IPS-18a (cell line): ENCODE measurements at regions not wholly inside any gene's neighbourhood (a gene's known extent, or its start where the extent isn't known, plus 50 kb on each side); places are given as distances from the start of the nearest gene placed in this dataset.
"Not testable (repeated sequence)": the region's sequence is repeated elsewhere in the genome, so short reads cannot be mapped to it uniquely, and the experiment has no call there.

ENCODE experiments used
- H3K27ac ChIP-seq: one replicate; pipeline ENCODE4 v1.5.1; 2013; ENCODE audit warnings: low read length
- H3K27me3 ChIP-seq: one replicate; pipeline ENCODE4 v1.6.1; 2013; ENCODE audit warnings: mild to moderate bottlenecking, low read length; ENCODE audit not compliant: control insufficient read depth, insufficient read depth
- H3K36me3 ChIP-seq: one replicate; pipeline ENCODE4 v1.6.1; 2013; ENCODE audit warnings: low read depth, low read length; ENCODE audit not compliant: control insufficient read depth
- H3K4me1 ChIP-seq: one replicate; pipeline ENCODE4 v1.6.1; 2013; ENCODE audit warnings: low read depth, low read length; ENCODE audit not compliant: control insufficient read depth
- H3K4me3 ChIP-seq: one replicate; pipeline ENCODE4 v1.5.1; 2013; ENCODE audit warnings: low read length
- H3K9ac ChIP-seq: one replicate; pipeline ENCODE4 v1.6.1; 2013; ENCODE audit warnings: mild to moderate bottlenecking, low read length, moderate library complexity
- H3K9me3 ChIP-seq: one replicate; pipeline ENCODE4 v1.6.1; 2013; ENCODE audit warnings: low read depth, low read length; ENCODE audit not compliant: control insufficient read depth

DNA sequence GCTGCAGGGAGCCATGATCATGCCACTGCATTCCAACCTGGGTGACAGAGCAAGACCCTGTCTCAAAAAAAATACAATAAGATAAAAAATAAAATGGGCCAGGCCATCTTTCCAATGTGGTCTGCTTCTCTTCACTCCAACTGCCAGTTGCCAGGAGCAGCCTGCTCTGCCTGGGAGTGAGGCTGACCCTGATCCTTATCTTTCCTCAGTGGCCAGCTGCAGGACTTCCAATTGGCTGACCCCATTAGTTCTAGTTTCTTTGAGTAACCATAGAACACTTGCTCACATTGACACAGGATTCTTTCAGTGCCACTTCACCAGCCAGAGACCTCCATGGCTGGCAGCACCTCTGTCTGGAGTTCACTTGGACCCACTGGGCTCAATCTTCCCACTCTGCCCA is 258.6 kb downstream of the MID1IP1 start:
- no peaks in the 10 kb centered on the region for H3K36me3 ChIP-seq
- H3K4me3 ChIP-seq: no peak overlapping the region
- no peaks in the 10 kb centered on the region for H3K27me3 ChIP-seq
- no peak overlapping the region for H3K27ac ChIP-seq
- no peaks in the 10 kb centered on the region for H3K4me1 ChIP-seq
- H3K9ac ChIP-seq: no peak overlapping the region
- peaks cover 8% of the 10 kb centered on the region for H3K9me3 ChIP-seq

DNA sequence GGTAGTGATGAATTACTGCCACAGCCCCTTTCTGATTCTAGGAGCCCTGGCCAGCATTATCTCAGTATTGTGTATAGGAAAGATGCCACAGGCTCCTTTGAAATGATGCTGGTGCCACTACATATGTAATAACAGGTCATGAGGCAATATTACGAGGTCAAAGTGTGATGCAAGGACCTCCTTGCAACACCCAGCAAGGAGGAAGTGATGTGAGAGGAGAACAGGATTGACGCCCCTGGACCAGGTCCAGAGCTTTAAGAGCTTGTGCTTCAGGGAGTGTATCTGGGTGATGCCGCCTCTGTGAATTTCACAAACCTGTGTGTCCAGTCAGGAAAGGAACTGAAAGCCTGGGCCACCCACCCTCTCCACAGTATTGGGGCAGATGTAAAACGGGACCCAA is 261.8 kb downstream of the MID1IP1 start:
- H3K9ac ChIP-seq: no peak overlapping the region
- H3K4me1 ChIP-seq: peaks cover 11% of the 10 kb centered on the region
- peaks cover 8% of the 10 kb centered on the region for H3K9me3 ChIP-seq

DNA sequence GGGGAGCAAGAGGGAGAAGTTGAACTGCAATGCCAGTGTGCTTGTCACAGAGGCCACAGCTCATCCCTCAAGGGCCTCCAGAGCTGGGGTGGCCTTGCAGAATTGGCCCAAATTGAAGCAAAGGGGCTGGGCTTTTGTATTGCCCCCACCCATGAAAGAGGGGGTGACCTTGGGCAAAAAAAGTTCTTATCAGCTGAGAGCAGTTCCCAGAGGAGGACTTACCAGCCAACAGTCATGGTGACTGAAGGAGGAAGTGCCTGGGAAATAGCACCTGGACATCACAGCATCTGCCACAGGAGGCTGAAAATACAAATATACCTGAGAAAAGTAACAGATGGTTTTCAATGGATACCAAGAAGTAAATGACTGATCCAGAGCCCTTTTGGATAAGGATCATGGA is 262.4 kb downstream of the MID1IP1 start:
- H3K36me3 ChIP-seq: no peaks in the 10 kb centered on the region
- no peaks in the 10 kb centered on the region for H3K27me3 ChIP-seq
- no peak overlapping the region for H3K9ac ChIP-seq
- H3K4me3 ChIP-seq: no peak overlapping the region
- H3K4me1 ChIP-seq: peaks cover 11% of the 10 kb centered on the region
- no peak overlapping the region for H3K27ac ChIP-seq
- peaks cover 10% of the 10 kb centered on the region for H3K9me3 ChIP-seq

More for the DNA sequence above, 261.8 kb downstream of the MID1IP1 start:
- Histone ChIP-seq H3K27ac (no peak overlapping the region), H3K4me3 (no peak overlapping the region), H3K27me3 (no peaks in the 10 kb centered on the region), H3K36me3 (no peaks in the 10 kb centered on the region)

DNA sequence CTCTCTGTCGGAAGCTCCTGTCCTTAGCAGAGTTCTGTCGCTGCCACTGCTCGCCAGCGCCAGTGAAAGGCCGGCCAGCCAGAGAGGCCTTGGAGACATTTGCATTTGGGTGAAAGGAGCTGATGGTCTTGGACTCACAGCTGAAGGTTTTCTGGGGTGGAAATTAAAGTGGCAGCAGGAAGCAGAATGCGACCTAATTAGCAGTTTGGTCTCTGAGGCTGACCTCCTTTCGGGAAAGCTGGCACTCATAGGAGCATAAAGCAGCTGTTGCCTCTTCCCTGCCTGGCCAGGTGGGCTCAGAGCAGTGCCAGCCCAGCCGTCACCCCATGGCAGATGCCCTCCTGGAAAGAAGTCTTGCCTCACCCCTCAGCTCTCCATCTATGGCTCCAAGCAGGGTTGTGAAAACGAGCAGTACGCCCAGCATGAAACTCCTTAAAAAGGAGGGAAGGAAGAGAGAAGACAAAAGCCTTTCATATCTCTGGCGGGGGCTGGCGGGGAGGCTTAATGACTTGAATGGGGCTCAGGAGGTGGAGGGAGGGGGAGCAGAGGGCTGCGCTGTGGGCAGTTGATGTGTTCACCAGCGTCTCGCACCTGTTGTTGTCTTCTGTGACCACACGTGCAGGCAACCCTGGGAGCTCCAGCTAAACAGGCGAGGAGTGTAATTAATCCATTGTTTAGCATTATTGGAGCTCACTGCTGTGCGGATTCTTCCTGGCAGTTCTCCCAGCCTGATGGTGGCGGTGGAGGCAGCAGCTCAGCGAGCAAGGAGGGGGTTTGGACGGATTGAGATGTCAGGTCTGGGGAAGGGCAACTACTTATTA is 264.0 kb downstream of the MID1IP1 start:
- peaks cover 11% of the 10 kb centered on the region for H3K4me1 ChIP-seq
- peak overlapping the region; percentile 37 for H3K9ac ChIP-seq
- H3K4me3 ChIP-seq: peak overlapping the region; percentile 7
- no peaks in the 10 kb centered on the region for H3K27me3 ChIP-seq
- H3K9me3 ChIP-seq: peaks cover 14% of the 10 kb centered on the region
- H3K27ac ChIP-seq: peak overlapping the region; percentile 48
- no peaks in the 10 kb centered on the region for H3K36me3 ChIP-seq

DNA sequence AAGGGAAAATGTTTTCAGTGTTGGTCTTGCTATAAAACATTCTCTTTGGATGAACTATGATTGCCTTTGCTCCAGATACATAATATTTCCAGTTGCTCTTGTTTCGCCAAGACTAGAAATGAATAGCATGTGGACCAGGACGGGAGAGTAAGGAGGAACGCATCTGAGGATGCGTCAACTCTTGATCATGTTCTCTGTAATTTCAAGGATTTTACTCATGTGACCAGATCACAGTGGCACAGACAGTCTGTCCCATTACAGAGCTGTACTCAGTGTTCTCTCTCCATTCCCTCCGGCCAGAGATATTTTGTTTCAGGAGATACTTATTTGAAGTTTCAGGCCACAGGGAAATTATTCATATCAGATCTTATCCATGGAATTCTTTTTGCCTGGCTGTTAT is 266.6 kb downstream of the MID1IP1 start:
- H3K27ac ChIP-seq: no peak overlapping the region
- H3K4me3 ChIP-seq: no peak overlapping the region
- H3K27me3 ChIP-seq: no peaks in the 10 kb centered on the region
- no peaks in the 10 kb centered on the region for H3K36me3 ChIP-seq
- H3K4me1 ChIP-seq: peaks cover 14% of the 10 kb centered on the region
- no peak overlapping the region for H3K9ac ChIP-seq
- H3K9me3 ChIP-seq: peaks cover 18% of the 10 kb centered on the region

DNA sequence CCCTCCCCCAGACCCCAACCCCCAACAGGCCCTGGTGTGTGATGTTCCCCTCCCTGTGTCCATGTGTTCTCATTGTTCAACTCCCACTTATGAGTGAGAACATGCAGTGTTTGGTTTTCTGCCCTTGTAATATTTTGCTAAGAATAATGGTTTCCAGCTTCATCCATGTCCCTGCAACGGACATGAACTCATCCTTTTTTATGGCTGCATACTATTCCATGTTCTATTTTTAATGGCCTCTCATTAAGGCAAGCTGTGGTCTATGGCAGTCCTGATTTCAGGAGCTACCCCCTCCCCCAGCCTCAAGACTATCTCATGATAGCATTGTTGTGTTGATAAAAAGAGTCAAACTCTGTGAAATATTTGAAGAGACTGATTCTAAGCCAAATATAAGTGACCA is 267.4 kb downstream of the MID1IP1 start:
- not testable (repeated sequence) for H3K27me3 ChIP-seq, H3K36me3 ChIP-seq, H3K9ac ChIP-seq, H3K4me3 ChIP-seq, H3K27ac ChIP-seq
- Histone ChIP-seq H3K4me1 (peaks cover 14% of the 10 kb centered on the region), H3K9me3 (peaks cover 18% of the 10 kb centered on the region)

DNA sequence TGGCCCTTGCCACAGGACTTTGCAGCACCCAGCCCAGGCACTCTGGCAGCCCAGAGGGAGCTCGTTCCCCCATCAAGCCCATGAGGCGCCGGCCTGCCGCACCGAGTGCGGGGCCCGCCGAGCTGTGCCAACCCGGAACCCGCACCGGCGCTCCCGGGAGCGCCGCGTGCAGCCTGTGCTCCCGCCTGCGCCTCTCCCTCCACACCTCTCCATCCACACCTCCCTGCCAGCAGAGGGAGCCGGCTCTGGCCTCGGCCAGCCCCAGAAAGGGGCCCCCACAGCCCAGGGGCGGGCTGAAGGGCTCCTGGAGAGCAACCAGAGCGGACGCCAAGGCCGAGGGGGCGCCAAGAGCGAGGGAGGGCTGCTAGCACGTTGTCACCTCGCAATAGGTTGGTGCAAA is 268.8 kb downstream of the MID1IP1 start:
- Histone ChIP-seq H3K9ac (no peak overlapping the region), H3K9me3 (peaks cover 18% of the 10 kb centered on the region), H3K4me1 (peaks cover 14% of the 10 kb centered on the region), H3K27me3 (no peaks in the 10 kb centered on the region), H3K36me3 (no peaks in the 10 kb centered on the region), H3K27ac (no peak overlapping the region), H3K4me3 (no peak overlapping the region)

DNA sequence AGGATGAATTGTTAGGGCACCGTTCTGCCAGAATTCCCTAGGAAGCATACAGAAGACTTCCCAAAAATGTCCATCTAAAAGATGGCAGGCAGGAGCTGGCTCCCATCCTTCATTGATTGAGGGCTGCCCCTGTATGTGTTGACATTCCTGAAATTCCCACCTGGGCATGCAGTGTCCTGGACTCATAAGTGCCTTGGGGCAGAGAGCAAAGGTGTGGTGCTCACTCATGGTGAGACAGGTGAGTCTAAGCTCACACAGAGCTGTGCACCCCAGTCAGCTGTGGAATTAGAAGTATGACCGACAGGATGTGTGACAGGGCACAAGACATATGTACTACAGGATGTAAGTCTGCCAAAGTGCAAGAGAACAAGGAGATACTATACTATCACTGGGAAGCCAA is 271.9 kb downstream of the MID1IP1 start:
- H3K36me3 ChIP-seq: no peaks in the 10 kb centered on the region
- no peak overlapping the region for H3K27ac ChIP-seq
- H3K27me3 ChIP-seq: no peaks in the 10 kb centered on the region
- peaks cover 18% of the 10 kb centered on the region for H3K9me3 ChIP-seq
- H3K9ac ChIP-seq: no peak overlapping the region
- H3K4me1 ChIP-seq: peaks cover 3% of the 10 kb centered on the region
- H3K4me3 ChIP-seq: no peak overlapping the region

DNA sequence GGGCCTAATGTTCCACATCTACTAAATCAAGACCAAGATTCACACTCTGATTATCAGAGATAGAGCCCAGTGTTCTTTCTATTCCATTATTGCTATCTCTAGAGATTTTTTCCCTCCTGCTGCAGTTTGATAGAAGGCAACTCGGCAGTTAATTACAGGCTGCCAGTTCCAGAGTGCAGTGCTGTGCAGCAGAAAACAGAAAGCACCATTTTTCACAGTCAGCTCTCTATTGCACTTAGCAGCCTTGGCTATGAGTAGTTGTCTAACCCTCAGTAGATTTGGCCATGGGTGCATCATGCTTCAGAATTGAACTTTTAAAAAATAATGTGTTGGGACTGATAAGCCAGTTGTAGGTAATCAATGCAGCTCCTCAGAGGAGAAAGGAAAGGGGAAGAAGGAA is 295.3 kb downstream of the MID1IP1 start:
- H3K9me3 ChIP-seq: peaks cover 10% of the 10 kb centered on the region

DNA sequence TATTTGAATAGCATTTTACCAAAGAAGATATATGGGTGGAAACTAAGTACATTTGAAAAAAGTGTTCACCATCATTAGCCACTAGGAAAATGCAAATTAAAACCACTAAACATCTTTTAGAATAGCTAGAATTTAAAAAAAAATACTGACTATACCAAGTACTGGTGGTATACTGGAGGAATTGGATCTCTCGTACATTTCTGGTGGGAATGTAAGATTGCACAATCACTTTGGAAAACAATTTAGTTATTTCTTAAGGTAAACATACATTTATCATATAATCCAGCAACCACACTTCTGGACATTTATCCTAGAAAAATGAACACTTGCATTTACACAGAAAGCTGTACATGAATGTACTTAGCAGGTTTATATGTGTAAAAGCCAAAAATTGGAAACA is 303.5 kb downstream of the MID1IP1 start:
- Histone ChIP-seq H3K27me3 (no peaks in the 10 kb centered on the region), H3K27ac (no peak overlapping the region), H3K4me3 (no peak overlapping the region), H3K4me1 (no peaks in the 10 kb centered on the region), H3K9me3 (peaks cover 27% of the 10 kb centered on the region), H3K9ac (no peak overlapping the region), H3K36me3 (no peaks in the 10 kb centered on the region)

More for the DNA sequence above, 295.3 kb downstream of the MID1IP1 start:
- Histone ChIP-seq H3K9ac (no peak overlapping the region), H3K4me3 (no peak overlapping the region), H3K36me3 (no peaks in the 10 kb centered on the region), H3K4me1 (peaks cover 5% of the 10 kb centered on the region), H3K27ac (no peak overlapping the region), H3K27me3 (no peaks in the 10 kb centered on the region)

DNA sequence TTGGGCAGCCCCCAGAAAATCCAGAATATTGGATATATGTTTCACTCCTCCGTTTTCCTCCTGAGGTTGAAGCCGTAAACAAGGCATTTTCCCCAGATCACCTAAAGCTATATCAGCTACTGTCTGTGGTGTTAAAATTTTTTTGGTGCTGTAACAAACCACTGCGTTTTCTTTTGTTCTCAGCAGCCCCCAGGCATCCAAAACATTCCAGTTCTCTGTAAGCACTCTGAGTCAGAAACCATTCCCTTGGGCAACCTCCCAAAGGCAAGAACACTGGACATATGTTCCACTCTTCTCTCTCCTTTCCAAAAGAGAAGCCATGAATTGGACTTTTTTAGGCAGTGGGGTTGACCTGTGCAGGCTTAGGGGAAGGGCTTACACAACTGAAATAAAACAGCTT is 310.9 kb downstream of the MID1IP1 start:
- H3K4me1 ChIP-seq: no peaks in the 10 kb centered on the region
- H3K4me3 ChIP-seq: no peak overlapping the region

DNA sequence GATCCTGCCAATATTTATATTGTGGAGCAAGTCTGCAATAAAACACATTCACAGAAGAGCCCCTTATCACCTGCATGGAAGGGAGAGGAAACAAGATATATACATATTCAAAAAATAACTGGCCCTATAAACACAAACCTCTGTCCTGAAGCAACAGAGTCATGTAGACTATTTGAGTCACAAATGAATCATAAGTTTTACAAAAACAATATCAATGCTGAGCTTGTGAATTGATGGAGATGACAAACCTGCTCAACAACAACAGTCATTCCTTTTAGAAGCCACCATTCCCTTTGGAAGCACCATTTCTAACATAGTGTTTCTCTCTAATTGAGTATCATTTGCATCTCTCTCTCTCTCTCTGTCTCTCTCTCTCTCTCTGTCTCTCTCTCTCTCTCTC is 313.9 kb downstream of the MID1IP1 start:
- peaks cover 27% of the 10 kb centered on the region for H3K9me3 ChIP-seq
- H3K27ac ChIP-seq: no peak overlapping the region
- H3K9ac ChIP-seq: no peak overlapping the region
- H3K4me1 ChIP-seq: no peaks in the 10 kb centered on the region
- H3K27me3 ChIP-seq: no peaks in the 10 kb centered on the region
- no peak overlapping the region for H3K4me3 ChIP-seq
- H3K36me3 ChIP-seq: no peaks in the 10 kb centered on the region

More for the DNA sequence above, 310.9 kb downstream of the MID1IP1 start:
- H3K9me3 ChIP-seq: peaks cover 35% of the 10 kb centered on the region
- no peaks in the 10 kb centered on the region for H3K36me3 ChIP-seq
- H3K27ac ChIP-seq: no peak overlapping the region
- no peak overlapping the region for H3K9ac ChIP-seq
- H3K27me3 ChIP-seq: no peaks in the 10 kb centered on the region
